HEK293 (cell line): ENCODE measurements at regions not wholly inside any gene's neighbourhood (a gene's known extent, or its start where the extent isn't known, plus 50 kb on each side); places are given as distances from the start of the nearest gene placed in this dataset.

ENCODE experiments used
- BCL11B ChIP-seq: fragments of 450-650 bp; formaldehyde crosslinking; IDR thresholded peaks from 2 replicates; pipeline ENCODE4 v1.5.1; 2016; ENCODE audit warnings: low read depth, missing biosample characterization, missing genetic modification characterization
- CTCF ChIP-seq: fragments of 450-650 bp; formaldehyde crosslinking; IDR thresholded peaks from 2 replicates; pipeline ENCODE4 v1.5.1; 2016; ENCODE audit warnings: missing biosample characterization, missing genetic modification characterization
- KLF9 ChIP-seq: fragments of 450-650 bp; formaldehyde crosslinking; IDR thresholded peaks from 2 replicates; pipeline ENCODE4 v1.5.1; 2016; ENCODE audit warnings: missing biosample characterization, missing genetic modification characterization, low read depth
- OVOL3 ChIP-seq: fragments of 450-650 bp; formaldehyde crosslinking; IDR thresholded peaks from 2 replicates; pipeline ENCODE4 v1.5.1; 2016; ENCODE audit warnings: missing biosample characterization, missing genetic modification characterization
- SP7 ChIP-seq: fragments of 450-650 bp; formaldehyde crosslinking; IDR thresholded peaks from 2 replicates; pipeline ENCODE4 v1.5.1; 2016; ENCODE audit warnings: missing biosample characterization, missing genetic modification characterization
- ZBTB1 ChIP-seq: fragments of 450-650 bp; formaldehyde crosslinking; IDR thresholded peaks from 2 replicates; pipeline ENCODE4 v1.5.1; 2016; ENCODE audit warnings: missing biosample characterization, missing genetic modification characterization
- ZBTB49 ChIP-seq: fragments of 450-650 bp; formaldehyde crosslinking; IDR thresholded peaks from 2 replicates; pipeline ENCODE4 v1.5.1; 2016; ENCODE audit warnings: missing biosample characterization, missing genetic modification characterization, low read depth
- ZFP41 ChIP-seq: fragments of 450-650 bp; formaldehyde crosslinking; IDR thresholded peaks from 2 replicates; pipeline ENCODE4 v1.5.1; 2016; ENCODE audit warnings: missing biosample characterization, missing genetic modification characterization, borderline replicate concordance
- ZNF174 ChIP-seq: fragments of 450-650 bp; formaldehyde crosslinking; IDR thresholded peaks from 2 replicates; pipeline ENCODE4 v1.5.0; 2017; ENCODE audit warnings: missing biosample characterization, mild to moderate bottlenecking, missing genetic modification characterization
- ZNF302 ChIP-seq: fragments of 450-650 bp; formaldehyde crosslinking; IDR thresholded peaks from 2 replicates; pipeline ENCODE4 v1.5.1; 2016; ENCODE audit warnings: missing biosample characterization, missing genetic modification characterization, low read depth
- ZNF37A ChIP-seq: fragments of 450-650 bp; IDR thresholded peaks from 2 replicates; pipeline ENCODE4 v1.5.1; 2018; ENCODE audit warnings: missing biosample characterization, missing genetic modification characterization
- ZNF416 ChIP-seq: fragments of 450-650 bp; formaldehyde crosslinking; IDR thresholded peaks from 2 replicates; pipeline ENCODE4 v1.5.1; 2016; ENCODE audit warnings: missing biosample characterization, missing genetic modification characterization
- ZNF660 ChIP-seq: fragments of 450-650 bp; IDR thresholded peaks from 2 replicates; pipeline ENCODE4 v1.5.1; 2018; ENCODE audit warnings: missing biosample characterization, mild to moderate bottlenecking, missing genetic modification characterization

- TF ChIP-seq CTCF (tag by site-specific recombination) (no peak), BCL11B (no peak), SP7 (tag by site-specific recombination) (no peak), ZNF660 (tag by site-specific recombination) (no peak), ZNF416 (tag by site-specific recombination) (no peak), ZNF174 (tag by site-specific recombination) (no peak), OVOL3 (tag by site-specific recombination) (no peak), ZBTB1 (tag by site-specific recombination) (no peak), ZNF37A (no peak), ZBTB49 (tag by site-specific recombination) (no peak), ZNF302 (no peak), KLF9 (tag by site-specific recombination) (no peak), ZFP41 (tag by site-specific recombination) (no peak)
These were observed 94.0 kb upstream of the RBPJ start for GRCh38 chr4:26226629-26227376.
